GM23338 (cell line): ENCODE measurements at regions not wholly inside any gene's neighbourhood (a gene's known extent, or its start where the extent isn't known, plus 50 kb on each side); places are given as distances from the start of the nearest gene placed in this dataset.

Experiments
- ATAC-seq: fragments of 200-7000 bp; cut with Tn5 transposase; 3 replicates; pipeline ENCODE4 v1.9.1; 2020
- DNase-seq: peaks from one replicate; pipeline ENCODE4 v3.0.0-alpha.2; 2015; ENCODE audit warnings: low spot score
- H2AFZ ChIP-seq: fragments of 200-600 bp; sonication (generic); 2 replicates; pipeline ENCODE4 v1.8.0; 2016; ENCODE audit warnings: antibody characterized with exemption, mild to moderate bottlenecking, moderate library complexity
- H3F3A ChIP-seq: fragments of 200-600 bp; sonication (generic); replicated peaks from 2 replicates; pipeline ENCODE4 v1.8.0; 2017; ENCODE audit warnings: antibody characterized with exemption, mixed run types, low read depth
- H3K27ac ChIP-seq: fragments of 200-600 bp; sonication (generic); 2 replicates; pipeline ENCODE4 v1.6.1; 2016; ENCODE audit warnings: low read depth
- H3K27me3 ChIP-seq: fragments of 200-600 bp; sonication (generic); 2 replicates; pipeline ENCODE4 v1.8.0; 2016; ENCODE audit warnings: mild to moderate bottlenecking, mixed run types, moderate library complexity; ENCODE audit not compliant: insufficient read depth
- H3K36me3 ChIP-seq: fragments of 200-600 bp; sonication (generic); 2 replicates; pipeline ENCODE4 v1.8.0; 2016; ENCODE audit warnings: mild to moderate bottlenecking; ENCODE audit not compliant: insufficient read depth
- H3K4me1 ChIP-seq: fragments of 200-600 bp; sonication (generic); 2 replicates; pipeline ENCODE4 v1.8.0; 2016; ENCODE audit warnings: mild to moderate bottlenecking, moderate library complexity; ENCODE audit not compliant: insufficient read depth
- H3K4me2 ChIP-seq: fragments of 200-600 bp; sonication (generic); 2 replicates; pipeline ENCODE4 v1.7.1; 2017; ENCODE audit warnings: mixed run types
- H3K4me3 ChIP-seq: fragments of 200-600 bp; sonication (generic); 2 replicates; pipeline ENCODE4 v1.6.1; 2016; ENCODE audit warnings: mixed run types
- H3K79me2 ChIP-seq: fragments of 200-600 bp; sonication (generic); replicated peaks from 2 replicates; pipeline ENCODE4 v1.8.0; 2017; ENCODE audit warnings: mild to moderate bottlenecking; ENCODE audit not compliant: insufficient read depth
- H3K9me2 ChIP-seq: fragments of 200-600 bp; sonication (generic); 2 replicates; pipeline ENCODE4 v1.8.0; 2017; ENCODE audit not compliant: insufficient read depth
- H4K20me1 ChIP-seq: fragments of 200-600 bp; sonication (generic); replicated peaks from 2 replicates; pipeline ENCODE4 v1.8.0; 2017; ENCODE audit warnings: mild to moderate bottlenecking; ENCODE audit not compliant: insufficient read depth
- H3K27ac Mint-ChIP-seq: 2 replicates; pipeline ENCODE4 v1.8.0; 2020; ENCODE audit warnings: inconsistent platforms, mild to moderate bottlenecking, moderate library complexity, mixed read lengths
- H3K27me3 Mint-ChIP-seq: 3 replicates; pipeline ENCODE4 v1.8.0; 2022; ENCODE audit warnings: low read depth, mild to moderate bottlenecking, moderate library complexity, mixed read lengths, inconsistent platforms; ENCODE audit not compliant: insufficient read depth, poor library complexity
- H3K36me3 Mint-ChIP-seq: 3 replicates; pipeline ENCODE4 v1.8.0; 2021; ENCODE audit warnings: low read depth, mild to moderate bottlenecking, inconsistent platforms, moderate library complexity, mixed read lengths
- H3K4me1 Mint-ChIP-seq: 3 replicates; pipeline ENCODE4 v1.8.0; 2020; ENCODE audit warnings: mild to moderate bottlenecking, inconsistent platforms, mixed read lengths
- H3K4me3 Mint-ChIP-seq: 3 replicates; pipeline ENCODE4 v1.8.0; 2021; ENCODE audit warnings: moderate library complexity, mild to moderate bottlenecking, inconsistent platforms, mixed read lengths
- H3K9me3 Mint-ChIP-seq: 3 replicates; pipeline ENCODE4 v1.8.0; 2020; ENCODE audit warnings: moderate library complexity, mild to moderate bottlenecking, inconsistent platforms, mixed read lengths
- CREB1 ChIP-seq: fragments of 250-450 bp; sonication (Bioruptor Pico); IDR thresholded peaks from 2 replicates; pipeline ENCODE4 v1.5.0; 2020; ENCODE audit warnings: low read depth, mild to moderate bottlenecking, moderate library complexity
- EZH2 ChIP-seq: fragments of 200-600 bp; sonication (generic); IDR thresholded peaks from one replicate; pipeline ENCODE4 v1.8.0; 2017; ENCODE audit warnings: antibody characterized with exemption, mild to moderate bottlenecking, low read depth; ENCODE audit not compliant: unreplicated experiment
- EZH2phosphoT487 ChIP-seq: fragments of 200-600 bp; sonication (generic); IDR thresholded peaks from one replicate; pipeline ENCODE4 v1.8.1; 2018; ENCODE audit warnings: antibody characterized with exemption; ENCODE audit not compliant: unreplicated experiment
- JUNB ChIP-seq: IDR thresholded peaks from one replicate; pipeline ENCODE4 v1.6.1; 2016; ENCODE audit warnings: antibody characterized with exemption; ENCODE audit not compliant: unreplicated experiment
- NANOG ChIP-seq: IDR thresholded peaks from 2 replicates; pipeline ENCODE4 v1.6.1; 2016; ENCODE audit warnings: antibody characterized with exemption, borderline replicate concordance
- POLR2AphosphoS5 ChIP-seq: IDR thresholded peaks from 2 replicates; pipeline ENCODE4 v1.6.1; 2016; ENCODE audit warnings: antibody characterized with exemption, low read depth
- STAT1 ChIP-seq: IDR thresholded peaks from one replicate; pipeline ENCODE4 v1.6.1; 2016; ENCODE audit warnings: antibody characterized with exemption; ENCODE audit not compliant: unreplicated experiment
- ZNF114 ChIP-seq: fragments of 250-450 bp; sonication (Bioruptor Pico); IDR thresholded peaks from 2 replicates; pipeline ENCODE4 v1.5.0; 2020; ENCODE audit warnings: mild to moderate bottlenecking, moderate library complexity
- ZNF331 ChIP-seq: fragments of 250-450 bp; sonication (Bioruptor Pico); IDR thresholded peaks from 2 replicates; pipeline ENCODE4 v1.5.0; 2020; ENCODE audit warnings: low read depth, mild to moderate bottlenecking, moderate library complexity
- TF ChIP-seq, protein P1 (sequence below): IDR thresholded peaks from one replicate; pipeline ENCODE4 v1.6.1; 2018; ENCODE audit warnings: antibody characterized with exemption; ENCODE audit not compliant: unreplicated experiment
- TF ChIP-seq, protein P2 (sequence below), 2 experiments: fragments of 200-600 bp in 1 of 2; sonication (generic) in 1 of 2; conservative IDR thresholded peaks; 2 replicates each; pipeline versions ENCODE4 v1.5.1 to v1.6.1; 2016 to 2017; ENCODE audit warnings: antibody characterized with exemption in 2 of 2, low read depth in 2 of 2, mild to moderate bottlenecking in 2 of 2, moderate library complexity in 1 of 2
- TF ChIP-seq, protein P3 (sequence below): fragments of 250-450 bp; sonication (Bioruptor Pico); IDR thresholded peaks from 2 replicates; pipeline ENCODE4 v1.5.0; 2020; ENCODE audit warnings: mild to moderate bottlenecking, moderate library complexity
- TF ChIP-seq, protein P4 (sequence below): IDR thresholded peaks from 2 replicates; pipeline ENCODE4 v1.6.1; 2016; ENCODE audit warnings: antibody characterized with exemption

DNA sequence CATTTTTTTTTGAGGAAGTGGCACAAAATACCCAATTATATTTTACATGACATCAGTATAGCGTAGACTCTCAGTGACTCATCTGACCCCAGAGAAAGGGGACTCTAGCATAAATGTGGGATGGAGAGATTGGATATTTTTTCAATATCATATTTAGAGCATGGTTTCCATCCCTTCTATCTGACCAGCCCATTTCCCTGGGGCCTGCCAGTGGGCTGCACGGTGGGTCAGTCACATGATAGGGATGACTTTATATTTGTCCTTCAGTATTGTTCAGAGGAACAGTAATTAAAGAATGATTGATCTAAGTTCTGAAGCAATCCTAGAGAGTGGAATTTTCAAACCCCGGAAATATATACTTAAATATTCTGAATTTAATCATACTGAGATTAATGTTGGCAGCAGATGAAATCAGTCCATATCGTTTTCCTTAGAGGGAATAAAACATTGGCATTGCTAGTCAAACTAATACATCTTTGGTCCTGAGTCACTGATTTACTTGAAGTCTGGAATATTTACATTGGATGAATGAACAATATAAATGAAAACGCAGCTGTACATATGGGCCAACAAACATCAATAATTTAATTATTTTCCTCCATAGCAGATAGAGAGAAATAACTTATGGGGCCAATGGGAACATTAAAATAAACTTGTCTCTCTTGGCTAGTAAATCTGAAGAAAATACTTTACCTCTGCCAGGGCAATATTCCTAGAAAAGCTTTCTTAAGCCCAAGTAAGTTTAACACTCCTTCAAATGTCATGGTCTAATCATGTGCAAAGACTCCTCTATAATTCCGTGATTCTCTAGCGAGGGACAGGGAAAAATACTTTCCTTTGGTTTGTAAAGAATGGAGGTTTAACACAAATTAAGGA is 563.6 kb upstream of the PKDCC start:
- H3K27ac Mint-ChIP-seq: no peak overlapping the region
- no peak for ATAC-seq
- no peaks in the 10 kb centered on the region for H3K27me3 ChIP-seq
- no peaks in the 10 kb centered on the region for H3K9me3 Mint-ChIP-seq
- H3K9me2 ChIP-seq: peaks cover 8% of the 10 kb centered on the region; the same call in 1 of the 2 replicates
- no peaks in the 10 kb centered on the region for H3F3A ChIP-seq
- H3K4me1 Mint-ChIP-seq: no peaks in the 10 kb centered on the region
- no peak for TF ChIP-seq STAT1
- no peak for TF ChIP-seq EZH2phosphoT487
- no peak for TF ChIP-seq POLR2AphosphoS5
- TF ChIP-seq JUNB: no peak
- TF ChIP-seq, protein P1, sequence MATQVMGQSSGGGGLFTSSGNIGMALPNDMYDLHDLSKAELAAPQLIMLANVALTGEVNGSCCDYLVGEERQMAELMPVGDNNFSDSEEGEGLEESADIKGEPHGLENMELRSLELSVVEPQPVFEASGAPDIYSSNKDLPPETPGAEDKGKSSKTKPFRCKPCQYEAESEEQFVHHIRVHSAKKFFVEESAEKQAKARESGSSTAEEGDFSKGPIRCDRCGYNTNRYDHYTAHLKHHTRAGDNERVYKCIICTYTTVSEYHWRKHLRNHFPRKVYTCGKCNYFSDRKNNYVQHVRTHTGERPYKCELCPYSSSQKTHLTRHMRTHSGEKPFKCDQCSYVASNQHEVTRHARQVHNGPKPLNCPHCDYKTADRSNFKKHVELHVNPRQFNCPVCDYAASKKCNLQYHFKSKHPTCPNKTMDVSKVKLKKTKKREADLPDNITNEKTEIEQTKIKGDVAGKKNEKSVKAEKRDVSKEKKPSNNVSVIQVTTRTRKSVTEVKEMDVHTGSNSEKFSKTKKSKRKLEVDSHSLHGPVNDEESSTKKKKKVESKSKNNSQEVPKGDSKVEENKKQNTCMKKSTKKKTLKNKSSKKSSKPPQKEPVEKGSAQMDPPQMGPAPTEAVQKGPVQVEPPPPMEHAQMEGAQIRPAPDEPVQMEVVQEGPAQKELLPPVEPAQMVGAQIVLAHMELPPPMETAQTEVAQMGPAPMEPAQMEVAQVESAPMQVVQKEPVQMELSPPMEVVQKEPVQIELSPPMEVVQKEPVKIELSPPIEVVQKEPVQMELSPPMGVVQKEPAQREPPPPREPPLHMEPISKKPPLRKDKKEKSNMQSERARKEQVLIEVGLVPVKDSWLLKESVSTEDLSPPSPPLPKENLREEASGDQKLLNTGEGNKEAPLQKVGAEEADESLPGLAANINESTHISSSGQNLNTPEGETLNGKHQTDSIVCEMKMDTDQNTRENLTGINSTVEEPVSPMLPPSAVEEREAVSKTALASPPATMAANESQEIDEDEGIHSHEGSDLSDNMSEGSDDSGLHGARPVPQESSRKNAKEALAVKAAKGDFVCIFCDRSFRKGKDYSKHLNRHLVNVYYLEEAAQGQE: no peak
- TF ChIP-seq, protein P2, sequence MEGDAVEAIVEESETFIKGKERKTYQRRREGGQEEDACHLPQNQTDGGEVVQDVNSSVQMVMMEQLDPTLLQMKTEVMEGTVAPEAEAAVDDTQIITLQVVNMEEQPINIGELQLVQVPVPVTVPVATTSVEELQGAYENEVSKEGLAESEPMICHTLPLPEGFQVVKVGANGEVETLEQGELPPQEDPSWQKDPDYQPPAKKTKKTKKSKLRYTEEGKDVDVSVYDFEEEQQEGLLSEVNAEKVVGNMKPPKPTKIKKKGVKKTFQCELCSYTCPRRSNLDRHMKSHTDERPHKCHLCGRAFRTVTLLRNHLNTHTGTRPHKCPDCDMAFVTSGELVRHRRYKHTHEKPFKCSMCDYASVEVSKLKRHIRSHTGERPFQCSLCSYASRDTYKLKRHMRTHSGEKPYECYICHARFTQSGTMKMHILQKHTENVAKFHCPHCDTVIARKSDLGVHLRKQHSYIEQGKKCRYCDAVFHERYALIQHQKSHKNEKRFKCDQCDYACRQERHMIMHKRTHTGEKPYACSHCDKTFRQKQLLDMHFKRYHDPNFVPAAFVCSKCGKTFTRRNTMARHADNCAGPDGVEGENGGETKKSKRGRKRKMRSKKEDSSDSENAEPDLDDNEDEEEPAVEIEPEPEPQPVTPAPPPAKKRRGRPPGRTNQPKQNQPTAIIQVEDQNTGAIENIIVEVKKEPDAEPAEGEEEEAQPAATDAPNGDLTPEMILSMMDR (conservative IDR thresholded peaks at IDR 0.05; ENCODE audit: low read depth in 2 of 2): no peak
- no peak for TF ChIP-seq NANOG
- no peak for TF ChIP-seq ZNF331 (CRISPR knock-in tag)
- TF ChIP-seq, protein P3, sequence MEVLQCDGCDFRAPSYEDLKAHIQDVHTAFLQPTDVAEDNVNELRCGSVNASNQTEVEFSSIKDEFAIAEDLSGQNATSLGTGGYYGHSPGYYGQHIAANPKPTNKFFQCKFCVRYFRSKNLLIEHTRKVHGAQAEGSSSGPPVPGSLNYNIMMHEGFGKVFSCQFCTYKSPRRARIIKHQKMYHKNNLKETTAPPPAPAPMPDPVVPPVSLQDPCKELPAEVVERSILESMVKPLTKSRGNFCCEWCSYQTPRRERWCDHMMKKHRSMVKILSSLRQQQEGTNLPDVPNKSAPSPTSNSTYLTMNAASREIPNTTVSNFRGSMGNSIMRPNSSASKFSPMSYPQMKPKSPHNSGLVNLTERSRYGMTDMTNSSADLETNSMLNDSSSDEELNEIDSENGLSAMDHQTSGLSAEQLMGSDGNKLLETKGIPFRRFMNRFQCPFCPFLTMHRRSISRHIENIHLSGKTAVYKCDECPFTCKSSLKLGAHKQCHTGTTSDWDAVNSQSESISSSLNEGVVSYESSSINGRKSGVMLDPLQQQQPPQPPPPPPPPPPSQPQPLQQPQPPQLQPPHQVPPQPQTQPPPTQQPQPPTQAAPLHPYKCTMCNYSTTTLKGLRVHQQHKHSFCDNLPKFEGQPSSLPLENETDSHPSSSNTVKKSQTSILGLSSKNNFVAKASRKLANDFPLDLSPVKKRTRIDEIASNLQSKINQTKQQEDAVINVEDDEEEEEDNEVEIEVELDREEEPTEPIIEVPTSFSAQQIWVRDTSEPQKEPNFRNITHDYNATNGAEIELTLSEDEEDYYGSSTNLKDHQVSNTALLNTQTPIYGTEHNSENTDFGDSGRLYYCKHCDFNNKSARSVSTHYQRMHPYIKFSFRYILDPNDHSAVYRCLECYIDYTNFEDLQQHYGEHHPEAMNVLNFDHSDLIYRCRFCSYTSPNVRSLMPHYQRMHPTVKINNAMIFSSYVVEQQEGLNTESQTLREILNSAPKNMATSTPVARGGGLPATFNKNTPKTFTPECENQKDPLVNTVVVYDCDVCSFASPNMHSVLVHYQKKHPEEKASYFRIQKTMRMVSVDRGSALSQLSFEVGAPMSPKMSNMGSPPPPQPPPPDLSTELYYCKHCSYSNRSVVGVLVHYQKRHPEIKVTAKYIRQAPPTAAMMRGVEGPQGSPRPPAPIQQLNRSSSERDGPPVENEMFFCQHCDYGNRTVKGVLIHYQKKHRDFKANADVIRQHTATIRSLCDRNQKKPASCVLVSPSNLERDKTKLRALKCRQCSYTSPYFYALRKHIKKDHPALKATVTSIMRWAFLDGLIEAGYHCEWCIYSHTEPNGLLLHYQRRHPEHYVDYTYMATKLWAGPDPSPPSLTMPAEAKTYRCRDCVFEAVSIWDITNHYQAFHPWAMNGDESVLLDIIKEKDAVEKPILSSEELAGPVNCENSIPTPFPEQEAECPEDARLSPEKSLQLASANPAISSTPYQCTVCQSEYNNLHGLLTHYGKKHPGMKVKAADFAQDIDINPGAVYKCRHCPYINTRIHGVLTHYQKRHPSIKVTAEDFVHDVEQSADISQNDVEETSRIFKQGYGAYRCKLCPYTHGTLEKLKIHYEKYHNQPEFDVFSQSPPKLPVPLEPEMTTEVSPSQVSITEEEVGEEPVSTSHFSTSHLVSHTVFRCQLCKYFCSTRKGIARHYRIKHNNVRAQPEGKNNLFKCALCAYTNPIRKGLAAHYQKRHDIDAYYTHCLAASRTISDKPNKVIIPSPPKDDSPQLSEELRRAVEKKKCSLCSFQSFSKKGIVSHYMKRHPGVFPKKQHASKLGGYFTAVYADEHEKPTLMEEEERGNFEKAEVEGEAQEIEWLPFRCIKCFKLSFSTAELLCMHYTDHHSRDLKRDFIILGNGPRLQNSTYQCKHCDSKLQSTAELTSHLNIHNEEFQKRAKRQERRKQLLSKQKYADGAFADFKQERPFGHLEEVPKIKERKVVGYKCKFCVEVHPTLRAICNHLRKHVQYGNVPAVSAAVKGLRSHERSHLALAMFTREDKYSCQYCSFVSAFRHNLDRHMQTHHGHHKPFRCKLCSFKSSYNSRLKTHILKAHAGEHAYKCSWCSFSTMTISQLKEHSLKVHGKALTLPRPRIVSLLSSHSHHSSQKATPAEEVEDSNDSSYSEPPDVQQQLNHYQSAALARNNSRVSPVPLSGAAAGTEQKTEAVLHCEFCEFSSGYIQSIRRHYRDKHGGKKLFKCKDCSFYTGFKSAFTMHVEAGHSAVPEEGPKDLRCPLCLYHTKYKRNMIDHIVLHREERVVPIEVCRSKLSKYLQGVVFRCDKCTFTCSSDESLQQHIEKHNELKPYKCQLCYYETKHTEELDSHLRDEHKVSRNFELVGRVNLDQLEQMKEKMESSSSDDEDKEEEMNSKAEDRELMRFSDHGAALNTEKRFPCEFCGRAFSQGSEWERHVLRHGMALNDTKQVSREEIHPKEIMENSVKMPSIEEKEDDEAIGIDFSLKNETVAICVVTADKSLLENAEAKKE (CRISPR knock-in tag): no peak
- TF ChIP-seq, protein P4, sequence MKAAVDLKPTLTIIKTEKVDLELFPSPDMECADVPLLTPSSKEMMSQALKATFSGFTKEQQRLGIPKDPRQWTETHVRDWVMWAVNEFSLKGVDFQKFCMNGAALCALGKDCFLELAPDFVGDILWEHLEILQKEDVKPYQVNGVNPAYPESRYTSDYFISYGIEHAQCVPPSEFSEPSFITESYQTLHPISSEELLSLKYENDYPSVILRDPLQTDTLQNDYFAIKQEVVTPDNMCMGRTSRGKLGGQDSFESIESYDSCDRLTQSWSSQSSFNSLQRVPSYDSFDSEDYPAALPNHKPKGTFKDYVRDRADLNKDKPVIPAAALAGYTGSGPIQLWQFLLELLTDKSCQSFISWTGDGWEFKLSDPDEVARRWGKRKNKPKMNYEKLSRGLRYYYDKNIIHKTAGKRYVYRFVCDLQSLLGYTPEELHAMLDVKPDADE: no peak
- no peak for TF ChIP-seq ZNF114 (CRISPR knock-in tag)
- TF ChIP-seq CREB1: no peak
- TF ChIP-seq EZH2: no peak
- no peaks in the 10 kb centered on the region for H3K4me1 ChIP-seq
- no peaks in the 10 kb centered on the region for H3K36me3 ChIP-seq
- H3K4me3 Mint-ChIP-seq: no peak overlapping the region
- H3K36me3 Mint-ChIP-seq: no peaks in the 10 kb centered on the region
- H3K4me3 ChIP-seq: no peak overlapping the region
- H3K27me3 Mint-ChIP-seq: peaks cover 3% of the 10 kb centered on the region
- no peaks in the 10 kb centered on the region for H3K79me2 ChIP-seq
- H3K4me2 ChIP-seq: no peak overlapping the region
- no peak overlapping the region for H3K27ac ChIP-seq
- no peak overlapping the region for H2AFZ ChIP-seq
- H4K20me1 ChIP-seq: no peaks in the 10 kb centered on the region
- DNase-seq: no peak
